Stimulated activated CD4-positive, alpha-beta T cell treated with anti-CD3 and anti-CD28 coated beads, Interleukin-1b, Interleukin-23, amount 100 ng/mL, for 48 hours (primary cell): ENCODE measurements at regions not wholly inside any gene's neighbourhood (a gene's known extent, or its start where the extent isn't known, plus 50 kb on each side); places are given as distances from the start of the nearest gene placed in this dataset.
"Not testable (repeated sequence)": the region's sequence is repeated elsewhere in the genome, so short reads cannot be mapped to it uniquely, and the experiment has no call there.

Source experiments
- DNase-seq: peaks from one replicate; pipeline ENCODE4 v3.0.0-alpha.2; 2020

DNA sequence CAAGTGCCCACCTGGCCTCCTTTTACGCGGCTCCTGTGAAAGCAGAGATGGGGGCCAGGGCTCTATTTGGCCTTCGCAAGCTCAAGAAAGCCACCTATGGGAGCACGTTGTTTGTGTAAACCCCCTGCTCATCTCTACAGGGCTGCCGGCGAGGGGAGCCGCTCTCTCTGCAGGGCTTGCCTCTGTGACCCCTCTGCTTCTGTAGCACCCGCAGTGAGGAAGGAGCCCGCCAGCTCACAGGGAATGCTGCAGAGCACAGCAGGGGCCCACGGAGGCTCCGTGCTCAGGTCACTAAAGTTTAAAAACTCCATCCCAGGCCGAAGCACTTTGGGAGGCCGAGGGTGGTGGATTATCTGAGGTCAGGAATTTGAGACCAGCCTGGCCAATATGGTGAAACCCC, 376.8 kb downstream of the IRX2 start:
- DNase-seq, result no peak

DNA sequence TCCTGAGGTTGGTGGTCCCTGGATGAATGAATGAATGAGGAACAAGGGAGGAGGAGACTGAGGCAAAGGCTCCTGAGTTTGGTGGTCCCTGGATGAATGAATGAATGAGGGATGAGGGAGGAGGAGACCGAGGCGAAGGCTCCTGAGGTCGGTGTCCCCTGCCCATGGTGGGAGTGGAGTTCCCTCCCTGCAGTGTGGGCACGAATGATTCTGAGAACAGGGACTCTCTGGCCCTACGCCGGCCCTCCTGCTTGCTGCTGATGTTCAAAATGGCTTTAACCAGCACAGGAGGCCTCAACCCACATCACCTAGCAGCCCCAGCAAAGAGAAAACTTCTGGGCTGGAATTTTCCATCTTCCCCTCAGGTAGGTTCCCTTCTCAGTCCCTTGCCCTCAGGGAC, 377.8 kb downstream of the IRX2 start:
- no peak for DNase-seq

DNA sequence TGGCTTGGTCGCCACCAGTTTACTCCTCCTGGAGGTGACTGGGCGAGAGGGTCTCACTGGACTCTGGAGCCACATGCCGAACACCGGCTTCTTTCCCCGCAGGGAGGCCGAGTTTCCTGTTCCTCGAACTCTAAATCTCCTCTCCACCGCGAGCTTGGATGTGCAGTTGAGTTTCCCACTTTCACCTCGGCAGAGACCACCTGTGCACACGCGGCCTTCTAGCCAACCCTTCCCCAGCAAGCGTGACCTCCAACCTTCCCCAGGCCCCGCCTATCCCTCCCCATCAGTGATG, 380.1 kb downstream of the IRX2 start:
- DNase-seq, result no peak

DNA sequence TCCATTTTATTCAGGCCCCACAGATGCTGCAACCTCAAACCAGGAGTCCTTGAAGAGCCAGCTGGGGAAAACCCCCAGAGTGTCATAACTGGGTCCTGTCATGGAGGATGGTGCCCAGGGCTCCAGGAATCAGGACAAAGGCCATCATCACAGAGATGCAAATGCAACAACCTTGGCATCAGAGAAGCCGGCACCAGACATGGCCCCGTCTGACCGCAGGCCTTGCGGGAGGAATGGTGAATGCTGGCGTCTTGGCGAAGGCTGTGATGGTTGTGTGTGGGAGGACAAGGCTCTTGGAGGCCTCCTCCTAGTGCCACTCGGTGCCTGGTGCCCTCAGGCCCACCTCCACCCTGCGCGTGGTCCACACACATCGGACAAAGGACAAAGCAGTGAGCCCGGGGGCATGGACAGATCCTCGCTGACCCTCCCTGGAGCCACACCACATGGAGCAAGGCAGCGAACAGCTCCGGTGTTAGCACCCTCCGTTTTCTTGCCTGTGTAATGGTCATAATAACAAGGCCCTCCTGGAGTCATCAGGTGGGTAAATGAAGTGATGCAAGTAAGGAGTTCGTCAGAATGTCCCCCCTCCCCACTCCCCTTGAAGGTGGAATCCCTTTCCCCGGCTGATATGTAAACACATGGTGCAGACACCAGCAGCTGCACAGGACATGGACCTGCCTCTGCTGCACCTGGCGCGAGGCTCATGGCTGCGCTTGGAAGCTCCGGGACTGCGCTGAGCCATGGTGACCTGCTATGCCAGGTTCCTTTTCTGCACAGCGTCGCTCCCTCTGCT, 380.7 kb downstream of the IRX2 start:
- DNase-seq, result no peak

DNA sequence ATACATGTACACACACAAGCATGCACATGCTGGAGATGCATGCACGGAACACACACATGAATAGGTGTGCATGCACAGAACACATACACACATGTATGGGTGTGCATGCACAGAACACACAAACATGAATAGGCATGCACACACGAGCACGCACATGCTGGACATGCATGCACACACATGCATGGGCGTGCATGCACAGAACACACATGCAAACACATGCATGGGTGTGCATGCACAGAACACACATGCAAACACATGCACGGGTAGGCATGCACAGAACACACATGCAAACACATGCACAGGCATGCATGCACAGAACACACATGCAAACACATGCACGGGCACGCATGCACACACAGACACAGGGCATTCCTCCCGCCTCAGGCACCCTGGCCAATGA, 382.3 kb downstream of the IRX2 start:
- DNase-seq, result no peak

DNA sequence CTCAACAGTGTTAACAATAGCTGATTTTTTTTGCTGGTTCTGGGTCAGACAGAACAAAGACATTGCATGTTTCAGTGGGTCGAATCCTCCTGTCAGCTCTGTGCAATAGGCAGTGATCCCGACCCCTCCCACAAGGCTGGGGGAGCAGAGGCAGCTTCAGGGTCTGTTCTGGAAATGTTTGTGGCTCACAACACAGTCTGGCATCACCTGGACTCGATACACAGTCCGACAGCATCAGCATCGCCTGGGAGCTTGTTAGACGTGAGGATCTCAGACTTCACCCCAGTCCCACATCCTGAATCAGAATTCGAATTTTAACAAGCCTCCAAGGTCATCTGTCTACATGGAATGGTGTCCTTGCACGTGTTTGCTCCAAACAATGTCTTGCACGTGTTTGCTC, 384.7 kb downstream of the IRX2 start:
- DNase-seq, result no peak

DNA sequence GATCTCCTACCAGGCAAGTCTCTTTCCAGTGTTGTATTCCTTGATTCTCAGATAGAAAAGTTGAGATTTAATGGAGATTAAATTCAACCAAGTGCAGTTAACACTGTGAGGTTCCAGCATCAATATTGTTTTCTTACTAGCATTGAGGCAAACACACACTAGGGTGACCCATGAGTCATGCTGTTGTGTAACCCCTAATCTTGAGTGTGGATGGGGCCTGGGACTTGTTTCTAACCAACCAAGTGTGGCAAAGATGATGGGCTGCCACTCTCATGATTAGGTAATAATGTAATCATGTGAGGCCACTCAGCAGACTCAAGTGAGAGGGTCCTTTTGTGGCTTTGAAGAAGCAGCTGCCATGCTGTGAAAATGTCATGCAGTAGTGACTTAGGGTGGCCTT, 394.2 kb downstream of the IRX2 start:
- DNase-seq, result no peak

DNA sequence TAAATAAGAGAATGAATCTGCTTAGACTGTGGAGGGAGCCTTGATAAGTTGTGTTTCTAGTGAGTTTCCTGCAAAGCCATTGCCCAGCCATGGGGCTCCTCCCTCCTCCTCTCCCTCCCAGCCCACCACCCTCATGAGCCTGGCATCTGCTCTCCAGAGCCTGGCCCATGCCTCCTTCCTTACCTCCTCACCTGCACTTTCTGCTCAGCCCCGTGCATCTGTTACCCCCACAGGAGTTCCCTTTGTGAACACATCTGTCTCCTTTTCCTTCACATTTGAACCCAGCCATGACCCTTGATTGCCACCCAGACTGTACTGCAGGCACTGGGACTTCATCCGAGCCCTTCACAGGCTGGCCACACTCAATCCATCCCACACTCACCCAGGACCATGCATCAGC, 395.6 kb downstream of the IRX2 start:
- DNase-seq, result no peak

DNA sequence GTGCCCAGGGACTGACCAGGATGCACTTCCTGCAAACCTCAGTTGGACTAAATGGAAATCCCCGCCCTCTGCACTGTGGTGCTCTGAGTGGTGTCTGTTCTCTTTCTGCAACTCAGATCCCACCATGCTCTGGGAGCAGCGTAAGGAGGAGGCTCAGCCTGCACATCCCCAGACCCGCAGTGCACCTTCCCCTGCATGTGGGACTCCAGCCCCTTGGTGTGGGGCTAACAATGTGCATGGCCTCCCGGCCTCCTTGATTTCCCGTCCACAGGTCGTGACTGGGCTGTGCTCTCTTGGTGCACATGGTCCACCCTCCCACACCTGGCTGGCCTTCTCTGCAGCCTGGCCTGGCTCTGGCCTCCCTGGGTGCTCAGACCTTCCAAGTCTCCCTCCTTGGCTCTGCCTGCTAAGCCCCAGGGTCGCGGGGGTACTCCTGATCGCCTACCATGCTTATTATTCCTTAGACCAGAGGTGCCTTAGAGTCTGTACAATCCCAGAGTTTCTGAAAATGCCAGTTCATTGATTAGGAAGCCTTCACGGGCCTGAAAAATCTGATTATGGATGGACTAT, 397.5 kb downstream of the IRX2 start:
- DNase-seq, result no peak

DNA sequence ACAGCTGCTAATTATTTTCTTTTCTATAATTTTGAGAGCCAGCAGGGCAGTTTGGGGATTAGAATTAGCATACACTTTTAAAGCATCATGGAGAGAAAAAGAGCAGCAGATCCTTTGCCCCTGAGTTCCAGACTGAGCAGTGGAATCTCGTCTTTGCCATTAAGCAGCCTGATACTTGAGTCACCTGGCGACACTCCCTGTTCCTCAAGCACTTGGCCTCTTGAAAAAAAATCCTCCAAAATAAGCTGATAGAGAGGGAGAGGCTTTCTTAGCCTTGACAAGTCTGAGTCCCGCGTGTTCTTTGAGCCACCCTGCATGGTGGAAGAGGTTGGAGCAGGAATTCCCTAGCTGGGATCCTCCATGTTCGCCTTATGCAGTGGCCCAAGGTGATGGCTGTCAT, 398.3 kb downstream of the IRX2 start:
- DNase-seq, result no peak

DNA sequence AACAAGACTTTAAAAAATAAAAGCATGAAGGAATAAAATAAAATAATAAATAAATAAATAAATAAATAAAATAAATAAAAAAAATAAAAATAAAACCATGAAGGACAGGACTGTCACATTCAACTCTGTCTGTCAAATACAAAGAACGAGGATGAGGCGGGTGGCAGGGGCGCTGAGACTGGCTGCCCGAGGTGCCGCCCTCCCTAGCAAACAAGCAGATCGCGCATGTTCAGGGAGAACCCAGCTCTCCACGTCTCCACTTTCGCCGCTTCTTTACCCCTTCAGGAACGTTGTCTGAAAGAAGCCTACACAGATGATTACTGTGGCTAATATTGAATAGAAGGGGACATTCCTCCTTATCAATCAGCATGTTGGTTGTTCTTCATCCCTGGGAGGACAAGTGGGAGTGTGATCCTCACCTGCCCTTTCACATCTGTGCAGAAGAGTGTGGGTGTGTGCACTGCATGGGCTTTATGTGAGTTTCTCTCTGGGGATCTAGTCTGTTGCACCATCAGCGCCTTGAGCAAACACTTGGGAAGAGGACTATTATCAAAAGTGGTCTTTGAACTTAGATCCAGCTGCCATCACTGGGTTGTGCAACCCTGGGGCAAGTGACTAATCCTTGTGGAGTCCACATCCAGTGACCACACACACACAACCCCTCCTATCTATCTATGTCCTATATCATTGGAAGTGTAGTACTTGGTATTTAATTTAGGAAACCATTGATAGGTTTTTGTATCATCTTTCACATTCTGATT, 399.2 kb downstream of the IRX2 start:
- DNase-seq, result no peak

DNA sequence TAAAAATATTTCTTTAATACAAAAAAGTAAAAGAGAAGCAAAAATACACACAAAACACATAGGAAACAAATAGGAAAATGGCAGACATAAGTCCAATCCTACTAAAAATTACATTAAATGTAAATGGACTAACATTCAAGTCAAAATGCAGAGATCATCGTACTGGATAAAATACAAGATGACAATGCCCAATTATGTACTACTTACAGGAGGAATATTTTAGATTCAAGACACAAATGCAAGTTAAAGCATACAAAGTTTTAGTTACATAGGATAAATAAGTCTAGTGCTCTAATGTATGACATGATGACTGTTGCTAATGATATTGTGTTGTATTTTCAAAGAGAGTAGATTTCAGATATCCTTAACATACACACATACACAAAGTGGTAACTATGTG, 401.7 kb downstream of the IRX2 start:
- not testable (repeated sequence) for DNase-seq

DNA sequence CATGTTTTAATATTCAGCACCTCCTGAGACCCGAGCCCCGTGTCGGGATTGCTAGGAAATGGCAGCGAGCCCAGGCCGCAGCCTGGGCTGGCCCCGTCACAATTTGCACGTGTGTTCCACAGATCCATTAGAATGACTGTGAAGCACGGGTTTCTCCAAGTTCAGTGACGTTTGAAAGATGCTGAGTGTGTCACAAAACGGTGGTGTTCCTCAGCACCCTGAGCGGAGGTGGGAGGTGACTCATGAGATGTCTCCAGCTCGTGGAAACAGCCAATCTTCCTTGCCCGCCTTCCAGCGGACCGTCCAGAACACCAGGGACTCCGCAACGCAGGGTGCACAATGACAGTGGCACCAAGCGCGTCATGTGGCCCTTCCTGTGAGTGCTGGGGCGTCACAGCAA, 412.8 kb downstream of the IRX2 start:
- no peak for DNase-seq

DNA sequence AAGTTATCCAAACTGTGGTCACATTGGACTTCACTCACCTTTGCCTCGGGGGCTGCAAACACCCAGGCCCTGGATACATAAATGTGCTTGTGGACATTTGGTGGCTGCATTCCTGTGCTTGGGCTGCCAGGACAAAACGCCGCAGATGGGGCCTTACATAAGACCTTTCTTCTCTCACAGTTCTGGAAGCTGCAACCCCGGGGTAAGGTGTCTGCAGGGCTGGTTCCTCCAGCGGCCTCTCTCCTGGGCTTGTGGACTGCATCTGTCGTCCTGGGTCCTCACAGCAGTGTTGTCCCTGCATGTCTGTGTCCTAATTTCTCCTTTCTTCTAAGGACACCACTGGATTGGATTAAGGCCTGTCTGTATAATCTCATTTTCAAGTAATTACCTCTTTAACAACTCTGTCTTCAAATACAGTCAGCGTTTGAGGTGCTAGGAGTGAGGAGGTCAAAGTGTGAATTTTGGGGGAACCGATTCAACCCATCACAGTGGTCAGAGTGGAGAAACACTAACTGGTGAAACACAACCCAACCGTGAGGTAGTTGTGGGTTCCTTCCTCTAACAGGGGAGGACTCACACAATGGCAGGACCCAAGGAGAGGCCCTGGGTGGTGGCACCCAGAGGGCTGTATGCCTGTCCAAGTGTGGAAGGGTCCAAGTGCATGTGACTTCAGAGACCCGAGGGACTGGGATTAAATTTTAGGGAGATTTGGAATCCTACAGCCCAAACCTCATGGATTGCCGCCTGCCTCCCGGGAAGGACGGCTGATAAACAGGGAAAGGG, 415.6 kb downstream of the IRX2 start:
- no peak for DNase-seq

DNA sequence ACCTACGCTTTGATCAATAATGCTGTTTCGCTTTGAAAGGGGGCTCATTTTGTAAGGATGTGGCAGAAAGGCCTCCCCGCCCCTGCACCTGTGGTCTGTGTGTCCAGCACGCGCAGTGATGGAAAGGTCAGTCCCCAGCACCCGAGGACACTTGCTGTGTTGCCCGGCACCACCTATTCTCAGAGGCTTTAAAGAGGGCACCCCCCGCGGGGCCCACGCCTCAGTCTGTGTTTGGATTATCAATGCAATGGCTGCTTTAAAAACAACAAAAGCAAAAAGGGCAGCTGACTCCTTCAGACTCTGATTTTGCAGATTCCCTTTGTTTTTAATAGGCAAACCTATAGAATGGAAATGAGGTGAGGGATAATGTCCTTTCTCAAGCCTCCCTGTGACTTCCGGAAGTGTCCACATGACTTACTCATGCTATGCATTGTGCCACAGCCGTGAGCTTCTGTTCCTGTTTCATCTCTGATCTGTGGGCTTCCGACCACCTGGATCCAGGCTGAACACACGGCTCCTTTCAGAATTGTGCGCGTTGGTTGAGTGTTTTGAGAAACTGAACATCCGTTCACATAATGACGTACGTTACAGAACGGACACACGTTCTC, 416.2 kb downstream of the IRX2 start:
- no peak for DNase-seq

DNA sequence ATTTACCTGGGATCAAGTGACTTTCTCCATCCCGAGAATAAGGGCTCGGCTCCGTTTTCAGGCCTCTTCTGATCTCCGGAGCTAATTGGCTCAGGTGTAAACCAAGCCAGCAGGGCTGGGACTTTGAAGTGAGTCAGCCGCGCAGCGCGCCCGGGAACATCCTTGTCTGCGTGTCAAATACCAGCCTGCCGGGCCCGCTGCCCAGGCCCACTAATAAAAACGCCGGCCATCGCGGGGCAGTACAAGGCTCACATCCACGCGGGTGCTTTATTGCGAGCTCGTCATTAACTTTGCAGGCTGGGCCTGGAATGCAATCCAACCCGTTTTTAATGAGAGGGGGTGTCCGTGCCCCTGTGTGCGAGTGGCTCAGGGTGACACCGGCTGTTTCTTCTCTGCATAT, 416.8 kb downstream of the IRX2 start:
- no peak for DNase-seq

DNA sequence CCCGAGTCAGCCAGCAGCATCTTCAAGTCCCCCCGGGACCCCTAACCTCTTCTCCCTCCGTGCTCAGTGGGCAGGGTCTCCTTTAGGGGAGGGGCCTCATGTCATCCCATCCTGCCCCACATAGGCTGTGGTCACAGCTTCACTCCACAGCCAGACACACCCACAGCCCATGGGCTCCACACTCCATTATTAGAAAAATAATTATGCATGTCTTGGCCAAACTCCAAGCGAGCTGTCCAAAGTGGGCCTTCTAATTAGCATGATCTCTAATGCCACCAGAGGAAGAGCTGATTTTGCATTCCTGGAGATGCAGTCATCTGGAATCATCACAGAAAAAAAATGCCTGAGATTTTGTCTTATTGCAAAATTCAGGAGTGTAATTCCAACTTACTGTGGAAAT, 418.2 kb downstream of the IRX2 start:
- DNase-seq, result no peak

DNA sequence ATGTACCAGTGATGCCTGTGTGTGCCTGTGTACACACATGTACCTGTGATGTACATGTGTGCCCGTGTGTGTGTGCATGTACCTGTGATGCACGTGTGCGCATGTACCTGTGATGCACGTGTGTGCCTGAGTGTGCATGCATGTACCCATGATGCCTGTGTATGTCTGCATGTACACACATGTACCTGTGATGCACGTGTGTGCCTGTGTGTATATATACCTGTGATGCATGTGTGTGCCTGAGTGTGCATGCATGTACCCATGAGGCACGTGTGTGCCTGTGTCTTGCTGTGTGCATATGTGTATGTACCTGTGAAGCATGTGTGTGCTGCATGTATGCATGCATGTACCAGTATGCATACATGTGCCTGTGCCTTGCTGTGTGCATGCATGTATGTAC, 419.0 kb downstream of the IRX2 start:
- no peak for DNase-seq

DNA sequence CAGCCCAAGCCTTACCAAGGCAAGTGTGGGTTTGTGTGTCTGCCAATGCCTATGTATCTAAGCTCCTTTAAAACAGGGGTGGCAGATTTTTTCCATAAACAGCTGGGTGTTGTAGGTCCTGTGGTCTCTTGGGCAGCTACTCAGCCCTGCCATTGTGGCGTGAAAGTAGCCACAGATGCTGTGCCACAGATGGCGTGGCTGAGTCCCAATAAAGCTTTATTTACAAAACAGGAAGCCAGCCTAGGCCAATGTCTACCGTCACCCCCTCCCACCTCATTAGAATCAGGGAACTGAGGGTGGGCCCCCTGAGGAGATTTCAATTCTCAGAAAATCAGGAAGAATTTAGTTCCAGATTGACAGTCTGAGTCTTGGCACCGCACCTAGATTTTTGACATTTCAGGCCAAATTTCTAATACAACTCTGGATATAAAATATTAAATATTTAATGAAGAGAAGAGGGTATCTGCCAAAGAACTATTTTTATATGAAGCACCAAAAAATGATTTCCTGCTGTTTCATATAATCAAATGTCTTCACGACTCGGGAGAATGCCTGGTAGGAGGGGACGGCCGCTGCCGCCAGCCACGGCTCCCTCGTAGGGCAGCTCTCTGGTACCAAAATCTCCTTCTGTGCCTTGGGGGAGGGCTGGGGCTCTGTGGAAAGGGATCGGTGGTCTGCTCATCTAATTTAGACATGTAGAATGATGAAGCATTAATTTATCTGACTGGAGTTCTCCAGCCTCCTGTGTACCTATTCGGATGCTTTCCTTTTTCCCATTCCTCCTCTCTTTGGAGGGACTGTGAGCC, 420.9 kb downstream of the IRX2 start:
- no peak for DNase-seq

DNA sequence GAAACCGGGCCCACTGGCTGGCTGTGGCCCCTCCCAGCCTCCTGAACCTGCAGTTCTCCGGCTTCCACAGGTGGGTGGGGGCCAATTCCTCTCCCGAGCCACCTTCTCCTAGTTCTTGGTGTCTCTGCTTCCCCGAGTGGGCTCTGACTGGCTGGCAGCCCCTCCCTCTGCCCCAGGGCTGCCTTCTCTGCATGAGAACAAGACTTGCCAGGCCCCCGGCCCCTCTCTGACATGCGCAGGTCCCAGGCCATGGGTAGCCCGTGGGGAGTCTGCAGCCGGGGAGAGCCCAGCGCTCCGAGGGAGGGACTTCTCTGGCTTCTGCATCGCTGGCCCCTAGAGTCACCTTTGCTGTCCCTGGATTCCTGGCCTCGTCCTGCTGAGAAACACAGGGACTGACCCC, 421.7 kb downstream of the IRX2 start:
- DNase-seq, result no peak

DNA sequence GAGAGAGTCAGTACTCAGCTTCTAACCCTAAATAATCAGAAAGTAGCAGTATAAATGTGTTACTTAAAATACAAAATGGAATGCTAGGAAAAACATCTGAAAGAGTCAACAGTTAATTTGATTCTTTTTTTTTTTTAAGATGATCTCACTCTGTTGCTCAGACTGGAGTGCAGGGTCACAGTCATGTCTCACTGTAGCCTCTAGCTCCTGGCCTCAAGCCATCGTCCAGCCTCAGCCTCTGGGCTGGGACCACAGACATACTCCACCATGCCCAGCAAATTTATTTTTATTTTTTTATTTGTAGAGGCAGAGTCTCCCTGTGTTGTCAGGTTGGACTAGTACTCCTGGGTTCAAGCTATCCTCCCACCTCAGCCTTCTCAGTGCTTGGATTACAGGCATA, 424.9 kb downstream of the IRX2 start:
- no peak for DNase-seq

DNA sequence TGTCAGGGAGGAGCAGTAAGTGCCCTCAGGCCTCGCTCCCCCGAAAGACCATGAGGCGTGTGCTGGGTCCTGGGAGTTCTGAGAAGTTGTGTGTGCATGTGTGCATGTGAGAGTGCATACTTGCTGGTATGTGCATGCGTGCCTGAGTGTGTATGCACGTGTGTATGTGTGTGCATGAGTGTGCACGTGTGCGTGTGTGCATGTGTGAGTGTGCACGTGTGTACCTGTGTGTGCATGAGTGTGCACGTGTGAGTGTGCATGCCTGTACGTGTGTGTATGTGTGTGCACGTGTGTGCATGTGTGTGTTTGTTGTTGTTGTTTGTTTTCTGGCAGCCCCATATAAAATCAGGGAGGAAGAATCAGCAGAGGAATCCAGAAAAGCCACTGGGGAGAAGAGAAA, 426.7 kb downstream of the IRX2 start:
- no peak for DNase-seq
